Sigmoid colon (tissue), 4 donors: ENCODE measurements at regions not wholly inside any gene's neighbourhood (a gene's known extent, or its start where the extent isn't known, plus 50 kb on each side); places are given as distances from the start of the nearest gene placed in this dataset.

Experiments
- CTCF ChIP-seq, 4 experiments: fragments of 450-650 bp in 3 of 4; fragments of 200-600 bp in 1 of 4; IDR thresholded peaks; one replicate each; pipeline ENCODE4 v1.5.1; 2016 to 2019; ENCODE audit warnings: antibody characterized with exemption in 4 of 4, mild to moderate bottlenecking in 3 of 4, moderate library complexity in 2 of 4
- POLR2A ChIP-seq, 2 donors: fragments of 450-650 bp; IDR thresholded peaks; one replicate each; pipeline ENCODE4 v1.6.1; 2016; ENCODE audit warnings: antibody characterized with exemption in 2 of 2, mild to moderate bottlenecking in 2 of 2, moderate library complexity in 2 of 2
- POLR2AphosphoS5 ChIP-seq, 4 donors: sonication (generic); formaldehyde crosslinking; IDR thresholded peaks; one replicate each; pipeline ENCODE4 v1.6.1; 2017; ENCODE audit warnings: antibody characterized with exemption in 4 of 4

- TF ChIP-seq POLR2AphosphoS5 (IDR thresholded peaks at IDR 0.05) (no peak), CTCF (IDR thresholded peaks at IDR 0.05) (no peak), POLR2A (IDR thresholded peaks at IDR 0.05) (no peak)
These were observed 117.5 kb upstream of the CDH6 start for GRCh38 chr5:31075981-31076380.
